HCT116 (cell line): ENCODE measurements at regions not wholly inside any gene's neighbourhood (a gene's known extent, or its start where the extent isn't known, plus 50 kb on each side); places are given as distances from the start of the nearest gene placed in this dataset.

Experiments
- ATAC-seq: fragments of 200-7000 bp; cut with Tn5 transposase; 2 replicates; pipeline ENCODE4 v1.9.1; 2020; ENCODE audit warnings: mild to moderate bottlenecking, moderate library complexity
- BruUV-seq: library from RNA; stranded (reverse); fragments of 400-500 nt; replicated peaks from 2 replicates; lab custom pipeline; 2021; lab: Mats Ljungman, UMichigan
- CTCF ChIA-PET: fragments of 300-600 bp; sonication (Branson Sonifier 250); formaldehyde crosslinking; loops from one replicate; lab custom pipeline; 2021; ENCODE audit warnings: antibody characterized with exemption; lab: Charles Lee
- POLR2A ChIA-PET: fragments of 300-600, 350-600 bp; sonication (Branson Sonifier 250); formaldehyde crosslinking; loops from one replicate; lab custom pipeline; 2021; ENCODE audit warnings: antibody characterized with exemption; lab: Charles Lee
- RAD21 ChIA-PET, 2 experiments: fragments of 300-600 bp; sonication (Branson Sonifier 250); formaldehyde crosslinking; loops; one replicate each; lab custom pipeline; 2023; ENCODE audit warnings: low total read pairs in 2 of 2; ENCODE audit not compliant: uncharacterized antibody in 2 of 2, unreplicated experiment in 2 of 2, low non-redundant PET in 1 of 2; lab: Charles Lee
- DNase-seq: peaks from one replicate; pipeline ENCODE4 v3.0.0-alpha.2; 2010; ENCODE audit warnings: low read depth, low spot score
- H2AFZ ChIP-seq: fragments of 200-600 bp; shearing (Covaris generic), sonication (generic); 2 replicates; pipeline ENCODE4 v1.6.1; 2017; ENCODE audit warnings: low read depth, mixed run types, mixed read lengths, antibody characterized with exemption, low read length; ENCODE audit not compliant: poor library complexity, severe bottlenecking
- H3K27ac ChIP-seq: 2 replicates; pipeline ENCODE4 v1.5.1; 2012; ENCODE audit warnings: low read depth, low read length
- H3K27me3 ChIP-seq: fragments of 200-600 bp; sonication (generic); 2 replicates; pipeline ENCODE4 v1.6.1; 2016; ENCODE audit warnings: mixed run types, low read length, mixed read lengths; ENCODE audit not compliant: insufficient read depth
- H3K36me3 ChIP-seq, 2 experiments: fragments of 200-500 bp in 1 of 2; fragments of 200-600 bp in 1 of 2; sonication (Bioruptor generic) in 1 of 2; sonication (generic) in 1 of 2; 2 replicates each; pipeline versions ENCODE4 v1.5.1 to v1.6.1; 2014 to 2016; ENCODE audit warnings: low read length in 2 of 2, inconsistent platforms in 1 of 2, mixed read lengths in 1 of 2, mixed run types in 1 of 2; ENCODE audit not compliant: insufficient read depth in 2 of 2, control insufficient read depth in 1 of 2
- H3K4me1 ChIP-seq, 2 experiments: fragments of 200-600 bp in 1 of 2; sonication (generic) in 1 of 2; 2 replicates each; pipeline versions ENCODE4 v1.5.1 to v1.6.1; 2012 to 2017; ENCODE audit warnings: low read length in 2 of 2, inconsistent platforms in 1 of 2, mild to moderate bottlenecking in 1 of 2, mixed read lengths in 1 of 2, mixed run types in 1 of 2, moderate library complexity in 1 of 2; ENCODE audit not compliant: insufficient read depth in 2 of 2, control insufficient read depth in 1 of 2
- H3K4me2 ChIP-seq: fragments of 200-600 bp; sonication (generic); 2 replicates; pipeline ENCODE4 v1.6.1; 2017; ENCODE audit warnings: mixed run types, low read length, mixed read lengths
- H3K4me3 ChIP-seq, 2 experiments: fragments of 200-600 bp in 1 of 2; sonication (generic) in 1 of 2; replicated peaks in 1 of 2; 2 replicates each; pipeline ENCODE4 v1.5.1; 2011 to 2016; ENCODE audit warnings: low read length in 2 of 2, control low read depth in 1 of 2, low read depth in 1 of 2, mild to moderate bottlenecking in 1 of 2, mixed read lengths in 1 of 2, mixed run types in 1 of 2
- H3K79me2 ChIP-seq: fragments of 200-600 bp; sonication (generic); 2 replicates; pipeline ENCODE4 v1.6.1; 2017; ENCODE audit warnings: mild to moderate bottlenecking, mixed run types, low read length, moderate library complexity, mixed read lengths; ENCODE audit not compliant: insufficient read depth
- H3K9ac ChIP-seq: fragments of 200-600 bp; sonication (generic); 2 replicates; pipeline ENCODE4 v1.6.1; 2016; ENCODE audit warnings: low read length, mixed read lengths
- H3K9me2 ChIP-seq: fragments of 200-600 bp; sonication (generic), shearing (Covaris generic); 2 replicates; pipeline ENCODE4 v1.6.1; 2017; ENCODE audit warnings: mixed run types, mild to moderate bottlenecking, moderate library complexity; ENCODE audit not compliant: insufficient read depth
- H3K9me3 ChIP-seq, 2 experiments: fragments of 200-500 bp in 1 of 2; fragments of 200-600 bp in 1 of 2; sonication (Bioruptor generic) in 1 of 2; sonication (generic) in 1 of 2; 2 replicates each; pipeline ENCODE4 v1.6.1; 2014 to 2017; ENCODE audit warnings: low read length in 2 of 2, mixed read lengths in 2 of 2, inconsistent platforms in 1 of 2, low read depth in 1 of 2, mild to moderate bottlenecking in 1 of 2, mixed run types in 1 of 2, moderate library complexity in 1 of 2; ENCODE audit not compliant: control insufficient read depth in 1 of 2, insufficient read depth in 1 of 2
- H4K20me1 ChIP-seq: fragments of 200-600 bp; sonication (generic), shearing (Covaris generic); 2 replicates; pipeline ENCODE4 v1.6.1; 2017; ENCODE audit warnings: mixed run types, mild to moderate bottlenecking, moderate library complexity; ENCODE audit not compliant: insufficient read depth
- ATF3 ChIP-seq: IDR thresholded peaks from 2 replicates; pipeline ENCODE4 v1.6.1; 2012
- CBX3 ChIP-seq: IDR thresholded peaks from 2 replicates; pipeline ENCODE4 v1.6.1; 2012; ENCODE audit warnings: low read depth
- CEBPB ChIP-seq: IDR thresholded peaks from 2 replicates; pipeline ENCODE4 v1.6.1; 2012; ENCODE audit warnings: low read depth
- CTCF ChIP-seq, 3 experiments: fragments of 200-600 bp in 1 of 3; sonication (generic) in 1 of 3; IDR thresholded peaks in 2 of 3; conservative IDR thresholded peaks in 1 of 3; 2 replicates each; pipeline ENCODE4 v1.5.1; 2012 to 2017; ENCODE audit warnings: low read depth in 2 of 3, low read length in 2 of 3, antibody characterized with exemption in 1 of 3, borderline replicate concordance in 1 of 3, control low read depth in 1 of 3, mild to moderate bottlenecking in 1 of 3, mixed read lengths in 1 of 3, mixed run types in 1 of 3, moderate library complexity in 1 of 3; ENCODE audit not compliant: insufficient read depth in 1 of 3
- EGR1 ChIP-seq: IDR thresholded peaks from 2 replicates; pipeline ENCODE4 v1.6.1; 2012; ENCODE audit warnings: low read depth
- ELF1 ChIP-seq: IDR thresholded peaks from 2 replicates; pipeline ENCODE4 v1.6.1; 2012; ENCODE audit warnings: low read depth, borderline replicate concordance
- EZH2 ChIP-seq: fragments of 200-600 bp; sonication (generic); IDR thresholded peaks from 2 replicates; pipeline ENCODE4 v1.6.1; 2017; ENCODE audit warnings: antibody characterized with exemption, mixed run types
- FOSL1 ChIP-seq: IDR thresholded peaks from 2 replicates; pipeline ENCODE4 v1.6.1; 2012; ENCODE audit warnings: low read depth
- MAX ChIP-seq: IDR thresholded peaks from 2 replicates; pipeline ENCODE4 v1.6.1; 2012
- POLR2A ChIP-seq: IDR thresholded peaks from 2 replicates; pipeline ENCODE4 v1.7.0; 2011; ENCODE audit warnings: borderline replicate concordance; ENCODE audit not compliant: insufficient read depth, insufficient read length; ENCODE audit errors: extremely low read depth
- RAD21 ChIP-seq: IDR thresholded peaks from 2 replicates; pipeline ENCODE4 v1.6.1; 2012; ENCODE audit warnings: low read depth, mild to moderate bottlenecking
- REST ChIP-seq: IDR thresholded peaks from 2 replicates; pipeline ENCODE4 v1.6.1; 2012; ENCODE audit warnings: low read depth
- SIN3A ChIP-seq: IDR thresholded peaks from 2 replicates; pipeline ENCODE4 v1.6.1; 2012; ENCODE audit warnings: low read depth
- SP1 ChIP-seq: IDR thresholded peaks from 2 replicates; pipeline ENCODE4 v1.6.1; 2012; ENCODE audit warnings: low read depth
- SRF ChIP-seq: IDR thresholded peaks from 2 replicates; pipeline ENCODE4 v1.6.1; 2012; ENCODE audit warnings: low read depth
- TCF7L2 ChIP-seq: IDR thresholded peaks from 2 replicates; pipeline ENCODE4 v1.7.0; 2011; ENCODE audit warnings: borderline replicate concordance, inconsistent platforms; ENCODE audit not compliant: insufficient read depth, insufficient read length; ENCODE audit errors: extremely low read depth
- YY1 ChIP-seq: IDR thresholded peaks from 2 replicates; pipeline ENCODE4 v1.6.1; 2011; ENCODE audit warnings: low read length, low read depth, moderate library complexity, mild to moderate bottlenecking; ENCODE audit not compliant: insufficient replicate concordance; ENCODE audit errors: extremely low read depth
- ZBTB33 ChIP-seq: IDR thresholded peaks from 2 replicates; pipeline ENCODE4 v1.6.1; 2011; ENCODE audit warnings: mild to moderate bottlenecking, low read length, moderate library complexity; ENCODE audit not compliant: insufficient replicate concordance; ENCODE audit errors: extremely low read depth
- ZFX ChIP-seq: fragments of 450-650 bp; IDR thresholded peaks from 2 replicates; pipeline ENCODE4 v1.6.1; 2017
- ZNF274 ChIP-seq: fragments of 200-500 bp; sonication (Bioruptor generic); IDR thresholded peaks from 2 replicates; pipeline ENCODE4 v1.6.1; 2014; ENCODE audit warnings: mild to moderate bottlenecking, low read depth, low read length, inconsistent platforms
- intact Hi-C: fragments of 100-400 bp; cut with micrococcal nuclease; formaldehyde crosslinking; loops from 2 replicates; pipeline ENCODE4 v1.10.0; 2022

GRCh38 chr3:139122221-139122581, 77.5 kb upstream of the PRR23C start:
- ChIA-PET CTCF (interaction anchor here (1.2 to 3.7 kb wide), 3 partner anchors 9 to 80 kb away, joined by 3 to 14 read pairs (median 3); no protein-coding TSS in a partner anchor), POLR2A (no interaction called here), RAD21 (no interaction called here)
- DNase-seq = no peak
- H3K36me3 ChIP-seq = no peaks in the 10 kb centered on the region
- BruUV-seq = no TSS peak
- H4K20me1 ChIP-seq = no peaks in the 10 kb centered on the region
- no peak for ATAC-seq
- H3K4me1 ChIP-seq = peaks cover 19 to 37% of the 10 kb centered on the region in 2 experiments
- no peaks in the 10 kb centered on the region for H3K79me2 ChIP-seq
- TF ChIP-seq ATF3 (no peak), MAX (no peak), SIN3A (no peak), RAD21 (no peak), EGR1 (no peak), ELF1 (no peak), TCF7L2 (no peak), YY1 (no peak), CEBPB (no peak), EZH2 (no peak), REST (no peak), FOSL1 (no peak), CTCF (IDR thresholded peaks at IDR 0.05 in 2 of 3, conservative IDR thresholded peaks at IDR 0.05 in 1 of 3; ENCODE audit: borderline replicate concordance in 1 of 3, insufficient read depth in 1 of 3, low read depth in 2 of 3, low read length in 2 of 3) (no peak), ZBTB33 (no peak), ZNF274 (no peak), POLR2A (no peak), ZFX (no peak), CBX3 (no peak), SP1 (no peak), SRF (no peak)
- no peaks in the 10 kb centered on the region for H3K27me3 ChIP-seq
- no peak overlapping the region for H3K27ac ChIP-seq
- H3K9me3 ChIP-seq = no peaks in the 10 kb centered on the region
- no peak overlapping the region for H2AFZ ChIP-seq
- no peak overlapping the region for H3K4me3 ChIP-seq
- no peak overlapping the region for H3K9ac ChIP-seq
- intact Hi-C loops = no loop called here
- no peaks in the 10 kb centered on the region for H3K9me2 ChIP-seq
- no peak overlapping the region for H3K4me2 ChIP-seq
